Keratinocyte (primary cell): ENCODE measurements at regions not wholly inside any gene's neighbourhood (a gene's known extent, or its start where the extent isn't known, plus 50 kb on each side); places are given as distances from the start of the nearest gene placed in this dataset.

ENCODE experiments used
- DNase-seq: peaks from one replicate; pipeline ENCODE4 v3.0.0-alpha.2; 2011; ENCODE audit warnings: low read depth, missing footprints, low spot score
- FAIRE-seq: peaks from 2 replicates; lab custom pipeline; 2011; peaks lifted over from hg19 to GRCh38; lab: Jason Lieb, UNC
- H2AFZ ChIP-seq: 2 replicates; pipeline ENCODE4 v1.6.0; 2012; ENCODE audit warnings: low read length, control low read depth, inconsistent platforms; ENCODE audit not compliant: control insufficient read depth
- H3K27ac ChIP-seq: 2 replicates; pipeline ENCODE4 v1.5.1; 2011; ENCODE audit warnings: low read length; ENCODE audit not compliant: control insufficient read depth, insufficient read depth
- H3K27me3 ChIP-seq: 3 replicates; pipeline ENCODE4 v1.6.0; 2011; ENCODE audit warnings: low read length; ENCODE audit not compliant: control insufficient read depth, insufficient read depth; ENCODE audit errors: extremely low read depth
- H3K36me3 ChIP-seq, 2 experiments: 2 replicates in 1 of 2; 3 replicates in 1 of 2; pipeline ENCODE4 v1.5.1; 2011; ENCODE audit warnings: low read length in 2 of 2, mild to moderate bottlenecking in 1 of 2; ENCODE audit not compliant: control insufficient read depth in 2 of 2, insufficient read depth in 2 of 2; ENCODE audit errors: extremely low read depth in 1 of 2
- H3K4me1 ChIP-seq: 3 replicates; pipeline ENCODE4 v1.5.1; 2011; ENCODE audit warnings: low read length; ENCODE audit not compliant: control insufficient read depth, insufficient read depth; ENCODE audit errors: extremely low read depth
- H3K4me2 ChIP-seq: 3 replicates; pipeline ENCODE4 v1.6.0; 2011; ENCODE audit warnings: low read depth, low read length; ENCODE audit not compliant: control insufficient read depth, insufficient read depth; ENCODE audit errors: extremely low read depth
- H3K4me3 ChIP-seq, 3 experiments: fragments of 200-600 bp in 1 of 3; sonication (generic) in 1 of 3; 2 replicates in 2 of 3; 3 replicates in 1 of 3; pipeline ENCODE4 v1.5.1; 2011 to 2016; ENCODE audit warnings: low read length in 3 of 3, mild to moderate bottlenecking in 3 of 3, control low read depth in 2 of 3, inconsistent platforms in 1 of 3, low read depth in 1 of 3, mixed read lengths in 1 of 3, mixed run types in 1 of 3, moderate library complexity in 1 of 3; ENCODE audit not compliant: control insufficient read depth in 2 of 3, insufficient read depth in 2 of 3; ENCODE audit errors: extremely low read depth in 1 of 3
- H3K79me2 ChIP-seq: 2 replicates; pipeline ENCODE4 v1.6.0; 2012; ENCODE audit warnings: low read length; ENCODE audit not compliant: control insufficient read depth, insufficient read depth
- H3K9ac ChIP-seq: 3 replicates; pipeline ENCODE4 v1.6.0; 2011; ENCODE audit warnings: low read length; ENCODE audit not compliant: control insufficient read depth, insufficient read depth; ENCODE audit errors: extremely low read depth
- H3K9me1 ChIP-seq: 3 replicates; pipeline ENCODE4 v1.6.0; 2011; ENCODE audit warnings: low read length; ENCODE audit not compliant: control insufficient read depth, insufficient read depth; ENCODE audit errors: extremely low read depth
- H3K9me3 ChIP-seq: 2 replicates; pipeline ENCODE4 v1.5.1; 2012; ENCODE audit warnings: low read depth, low read length; ENCODE audit not compliant: control insufficient read depth
- H4K20me1 ChIP-seq: 3 replicates; pipeline ENCODE4 v1.6.0; 2011; ENCODE audit warnings: low read length; ENCODE audit not compliant: control insufficient read depth, insufficient read depth; ENCODE audit errors: extremely low read depth
- CTCF ChIP-seq, 3 experiments: IDR thresholded peaks in 1 of 3; conservative IDR thresholded peaks in 1 of 3; optimal IDR thresholded peaks in 1 of 3; 2 replicates in 2 of 3; 3 replicates in 1 of 3; pipeline versions ENCODE3 to v1.5.1; 2011; ENCODE audit warnings: low read length in 3 of 3, mild to moderate bottlenecking in 3 of 3, moderate library complexity in 2 of 3, control low read depth in 1 of 3, inconsistent platforms in 1 of 3; ENCODE audit not compliant: insufficient read depth in 2 of 3; ENCODE audit errors: extremely low read depth in 1 of 3
- EZH2 ChIP-seq: IDR thresholded peaks from one replicate; pipeline ENCODE4 v1.6.1; 2012; ENCODE audit warnings: inconsistent platforms, mild to moderate bottlenecking, low read length, moderate library complexity
- dilution Hi-C: fragments of 300-500 bp; cut with MboI; formaldehyde crosslinking; loops from one replicate; pipeline ENCODE4 v1.7.0; 2020; ENCODE audit warnings: low sequenced_read_pairs; ENCODE audit not compliant: extremely low pct_ligation_motif_present

GRCh38 chr7:20484356-20484755 is 131.1 kb upstream of the ABCB5 start:
- Histone ChIP-seq H2AFZ (no peak overlapping the region), H3K4me1 (no peaks in the 10 kb centered on the region), H3K4me3 (no peak overlapping the region), H3K79me2 (no peaks in the 10 kb centered on the region), H3K9me1 (no peaks in the 10 kb centered on the region), H3K27me3 (no peaks in the 10 kb centered on the region), H3K9me3 (peaks cover 3% of the 10 kb centered on the region), H3K9ac (no peak overlapping the region), H3K36me3 (no peaks in the 10 kb centered on the region), H3K27ac (no peak overlapping the region), H4K20me1 (no peaks in the 10 kb centered on the region), H3K4me2 (no peak overlapping the region)
- TF ChIP-seq EZH2 (no peak), CTCF (optimal IDR thresholded peaks at IDR 0.05 in 1 of 3, IDR thresholded peaks at IDR 0.05 in 1 of 3, conservative IDR thresholded peaks at IDR 0.05 in 1 of 3; ENCODE audit: extremely low read depth in 1 of 3, insufficient read depth in 2 of 3, low read length in 3 of 3) (no peak)
- FAIRE-seq (no peak), DNase-seq (no peak)
- dilution Hi-C loops, result no loop called here

- no peaks in the 10 kb centered on the region for H3K9me1 ChIP-seq
- H3K4me3 ChIP-seq, result no peak overlapping the region
- H3K36me3 ChIP-seq, result no peaks in the 10 kb centered on the region
- no peak for TF ChIP-seq CTCF (optimal IDR thresholded peaks at IDR 0.05 in 1 of 3, IDR thresholded peaks at IDR 0.05 in 1 of 3, conservative IDR thresholded peaks at IDR 0.05 in 1 of 3; ENCODE audit: extremely low read depth in 1 of 3, insufficient read depth in 2 of 3, low read length in 3 of 3)
- H3K79me2 ChIP-seq, result no peaks in the 10 kb centered on the region
- no peak overlapping the region for H3K27ac ChIP-seq
- FAIRE-seq (no peak), DNase-seq (no peak)
- H2AFZ ChIP-seq, result no peak overlapping the region
- no peak overlapping the region for H3K4me2 ChIP-seq
- no peaks in the 10 kb centered on the region for H3K27me3 ChIP-seq
- H4K20me1 ChIP-seq, result no peaks in the 10 kb centered on the region
- no peak overlapping the region for H3K9ac ChIP-seq
- no peaks in the 10 kb centered on the region for H3K4me1 ChIP-seq
- peaks cover 3% of the 10 kb centered on the region for H3K9me3 ChIP-seq
- dilution Hi-C loops, result no loop called here
Observed at GRCh38 chr7:20488850-20489249, 126.6 kb upstream of the ABCB5 start.
